ENCODE measurements at regions not wholly inside any gene's neighbourhood (a gene's known extent, or its start where the extent isn't known, plus 50 kb on each side); places are given as distances from the start of the nearest gene placed in this dataset.

DNA sequence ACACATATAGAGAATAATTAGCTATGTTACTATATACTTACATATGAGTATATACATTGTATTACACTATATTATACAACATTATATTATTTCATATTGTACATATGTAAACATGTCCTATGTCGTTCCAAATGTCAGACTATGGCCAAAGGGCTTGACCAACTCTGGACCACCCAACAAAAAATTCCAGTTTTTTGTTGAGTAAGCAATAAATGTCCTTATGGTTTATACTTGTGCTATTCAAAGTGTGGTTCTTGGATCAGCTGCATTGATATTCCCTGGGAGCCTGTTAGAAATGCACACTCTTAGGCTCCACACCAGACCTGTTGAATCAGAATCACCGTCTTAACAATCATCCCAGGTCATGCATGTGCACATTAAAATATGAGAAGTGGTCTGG is 225.4 kb upstream of the ZFP64 start:
- TF ChIP-seq, protein P1, sequence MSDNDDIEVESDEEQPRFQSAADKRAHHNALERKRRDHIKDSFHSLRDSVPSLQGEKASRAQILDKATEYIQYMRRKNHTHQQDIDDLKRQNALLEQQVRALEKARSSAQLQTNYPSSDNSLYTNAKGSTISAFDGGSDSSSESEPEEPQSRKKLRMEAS (IDR thresholded peaks at IDR 0.05) = no peak
- TF ChIP-seq YY1 (IDR thresholded peaks at IDR 0.05; ENCODE audit: low read depth) = no peak
